Activated CD8-positive, alpha-beta memory T cell treated with anti-CD3 and anti-CD28 coated beads, Interleukin-2, amount 10 ng/mL, durations not matched to agents 7 days and 5 days (primary cell): ENCODE measurements at regions not wholly inside any gene's neighbourhood (a gene's known extent, or its start where the extent isn't known, plus 50 kb on each side); places are given as distances from the start of the nearest gene placed in this dataset.

Source experiments
- ATAC-seq: fragments of 150-1000 bp; cut with Tn5 transposase; one replicate; pipeline ENCODE4 v1.10.0; 2021; ENCODE audit warnings: moderate library complexity
- CTCF ChIA-PET: fragments of 350-600 bp; sonication (Branson Sonifier 250); formaldehyde crosslinking; loops from one replicate; lab custom pipeline; 2021; ENCODE audit warnings: antibody characterized with exemption; lab: Charles Lee
- DNase-seq: peaks from one replicate; pipeline ENCODE4 v3.0.0-alpha.2; 2020
- H3K27ac Mint-ChIP-seq: one replicate; pipeline ENCODE4 v1.8.0; 2021; ENCODE audit warnings: mild to moderate bottlenecking, mixed read lengths
- H3K27me3 Mint-ChIP-seq: one replicate; pipeline ENCODE4 v1.8.0; 2021; ENCODE audit warnings: mixed read lengths
- H3K36me3 Mint-ChIP-seq: one replicate; pipeline ENCODE4 v1.8.0; 2021; ENCODE audit warnings: mild to moderate bottlenecking, mixed read lengths
- H3K4me1 Mint-ChIP-seq: one replicate; pipeline ENCODE4 v1.8.0; 2021; ENCODE audit warnings: mixed read lengths
- H3K4me3 Mint-ChIP-seq: one replicate; pipeline ENCODE4 v1.8.0; 2021; ENCODE audit warnings: mild to moderate bottlenecking, moderate library complexity, mixed read lengths
- H3K9me3 Mint-ChIP-seq: one replicate; pipeline ENCODE4 v1.8.0; 2022; ENCODE audit warnings: low read depth, mixed read lengths

DNA sequence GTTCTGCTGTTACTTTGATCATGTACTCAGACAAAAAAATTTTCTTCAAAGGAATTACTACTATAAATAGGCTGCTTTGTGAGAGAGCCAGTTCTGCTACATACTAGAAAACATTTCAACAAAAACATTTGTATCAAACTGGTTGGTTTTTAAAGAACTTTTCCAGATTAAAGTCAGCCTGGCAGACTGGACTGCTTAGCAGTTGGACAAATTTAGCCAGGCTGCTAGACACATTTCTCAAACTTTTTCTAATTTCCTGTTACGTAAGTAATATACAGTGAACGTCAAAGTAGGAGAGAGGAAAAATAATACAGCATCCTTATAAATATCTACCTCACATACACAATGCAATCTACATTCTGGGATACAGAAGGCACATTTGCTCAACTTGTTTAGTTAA is 109.5 kb downstream of the SP3 start:
- Mint-ChIP-seq H3K36me3 (no peaks in the 10 kb centered on the region), H3K4me3 (no peak overlapping the region), H3K4me1 (peaks cover 12% of the 10 kb centered on the region), H3K9me3 (no peaks in the 10 kb centered on the region), H3K27me3 (peaks cover 5% of the 10 kb centered on the region), H3K27ac (no peak overlapping the region)
- DNase-seq, result no peak
- ATAC-seq, result no peak
- CTCF ChIA-PET, result no interaction called here
